Right renal pelvis (tissue), 4 donors: ENCODE measurements at regions not wholly inside any gene's neighbourhood (a gene's known extent, or its start where the extent isn't known, plus 50 kb on each side); places are given as distances from the start of the nearest gene placed in this dataset.
"Not testable (repeated sequence)": the region's sequence is repeated elsewhere in the genome, so short reads cannot be mapped to it uniquely, and the experiment has no call there.

Experiments used
- DNase-seq, 4 donors: peaks; one replicate each; pipeline ENCODE4 v3.0.0-alpha.2; 2013; ENCODE audit warnings: low read depth in 4 of 4, low spot score in 3 of 4, missing footprints in 1 of 4

- DNase-seq = no peak
These were observed 185.1 kb upstream of the ZNF217 start for GRCh38 chr20:53778736-53779135.

GRCh38 chr20:53778041-53778516, 184.4 kb upstream of the ZNF217 start:
- DNase-seq = no peak

- not testable (repeated sequence) for DNase-seq
These were observed 183.8 kb upstream of the ZNF217 start for GRCh38 chr20:53777402-53777801.

GRCh38 chr20:53776858-53777257, 183.2 kb upstream of the ZNF217 start:
- no peak for DNase-seq

GRCh38 chr20:53774461-53775203, 181.0 kb upstream of the ZNF217 start:
- no peak for DNase-seq

- DNase-seq = no peak
These were observed 180.3 kb upstream of the ZNF217 start for GRCh38 chr20:53773792-53774401.

GRCh38 chr20:53773066-53773791, 179.6 kb upstream of the ZNF217 start:
- not testable (repeated sequence) for DNase-seq

- no peak for DNase-seq
These were observed 175.4 kb upstream of the ZNF217 start for GRCh38 chr20:53769041-53769440.

GRCh38 chr20:53768329-53768728, 174.7 kb upstream of the ZNF217 start:
- DNase-seq = no peak

GRCh38 chr20:53767206-53767930, 173.7 kb upstream of the ZNF217 start:
- DNase-seq = no peak

- DNase-seq = no peak
These were observed 170.8 kb upstream of the ZNF217 start for GRCh38 chr20:53764415-53764800.

- no peak for DNase-seq
These were observed 170.2 kb upstream of the ZNF217 start for GRCh38 chr20:53763707-53764414.

- not testable (repeated sequence) for DNase-seq
These were observed 168.8 kb upstream of the ZNF217 start for GRCh38 chr20:53762423-53762798.

- DNase-seq = no peak
These were observed 166.4 kb upstream of the ZNF217 start for GRCh38 chr20:53760025-53760441.

- no peak for DNase-seq
These were observed 163.9 kb upstream of the ZNF217 start for GRCh38 chr20:53757472-53757913.

GRCh38 chr20:53755733-53756531, 162.3 kb upstream of the ZNF217 start:
- no peak for DNase-seq

GRCh38 chr20:53753880-53754459, 160.3 kb upstream of the ZNF217 start:
- DNase-seq = no peak

GRCh38 chr20:53752971-53753879, 159.6 kb upstream of the ZNF217 start:
- no peak for DNase-seq
